A204.1 (cell line): ENCODE measurements at regions not wholly inside any gene's neighbourhood (a gene's known extent, or its start where the extent isn't known, plus 50 kb on each side); places are given as distances from the start of the nearest gene placed in this dataset.

Experiments used
- FAIRE-seq: peaks from 2 replicates; lab custom pipeline; 2012; peaks lifted over from hg19 to GRCh38; lab: Jason Lieb, UNC

DNA sequence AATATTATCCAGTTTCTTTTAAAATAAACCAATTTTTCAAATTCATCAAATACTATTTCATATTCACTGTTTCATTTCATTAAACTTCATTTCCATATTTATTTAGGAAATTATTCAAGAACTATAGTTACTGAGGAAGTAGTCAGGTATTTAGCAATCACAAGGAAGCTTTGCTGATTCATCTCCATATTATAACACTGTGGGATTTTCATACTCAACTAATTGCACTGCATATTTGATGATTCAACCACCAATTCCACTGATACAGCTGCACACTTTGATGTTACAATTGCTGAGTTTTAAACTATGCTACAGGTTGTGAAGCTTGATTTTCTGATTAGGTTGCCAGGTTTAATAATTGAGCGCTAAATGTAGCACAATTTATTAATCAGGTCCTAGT is 556.8 kb upstream of the SLITRK1 start:
- FAIRE-seq = no peak

DNA sequence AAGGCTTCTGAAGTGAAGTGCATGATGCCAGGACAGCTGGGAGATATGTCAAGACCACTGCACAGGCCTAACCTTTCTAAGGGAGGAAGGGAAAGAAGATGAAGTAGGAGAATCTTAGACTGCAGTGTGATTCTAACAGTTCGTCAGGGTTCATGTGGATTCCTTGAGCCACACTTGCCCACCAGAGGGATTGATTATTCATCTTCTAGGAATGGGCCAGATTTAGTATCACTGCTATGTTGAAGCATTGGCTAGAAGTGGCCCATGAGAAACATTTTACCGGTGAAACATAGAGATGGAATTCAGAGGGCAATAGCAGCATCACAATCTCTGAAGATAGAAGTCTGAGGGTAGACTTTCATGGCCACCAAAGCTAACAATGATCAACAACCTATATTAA is 550.8 kb upstream of the SLITRK1 start:
- no peak for FAIRE-seq

DNA sequence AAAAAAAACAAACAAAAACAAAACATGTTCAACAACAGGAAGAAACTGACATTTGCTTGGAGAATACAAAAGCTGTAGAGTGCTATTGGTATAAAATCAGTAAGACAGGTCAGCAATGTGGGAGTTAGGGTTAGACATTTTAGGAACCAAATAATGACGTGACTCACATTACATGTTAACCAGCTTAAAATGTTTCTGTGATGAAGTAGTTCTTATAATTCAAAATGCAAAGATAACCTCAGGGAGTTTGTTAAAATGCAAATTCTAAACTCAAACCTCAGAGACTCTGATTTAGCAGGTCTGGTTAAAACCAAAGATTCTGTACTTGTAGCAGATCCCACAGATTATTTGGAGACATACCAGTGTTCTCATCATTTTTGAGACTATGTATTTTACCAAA is 549.4 kb upstream of the SLITRK1 start:
- FAIRE-seq = no peak

DNA sequence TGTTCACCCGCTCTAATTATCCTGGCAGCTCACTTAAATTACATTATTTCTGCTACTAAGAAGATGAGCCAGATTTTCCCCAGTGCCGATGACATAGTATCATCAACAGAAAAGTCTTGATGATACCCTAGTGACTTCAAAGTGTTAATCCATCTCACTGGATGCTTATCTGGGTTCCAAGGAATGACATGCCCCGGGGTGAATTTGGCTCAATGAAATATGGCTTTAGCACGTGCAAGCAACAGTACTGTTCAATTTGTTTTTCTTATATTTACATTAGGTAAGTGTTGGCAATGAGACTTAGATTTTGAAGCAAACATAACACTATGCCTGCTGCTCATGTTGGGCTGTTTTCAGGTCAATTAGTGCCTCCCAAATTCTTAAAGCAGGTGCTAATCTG is 548.2 kb upstream of the SLITRK1 start:
- FAIRE-seq = no peak

DNA sequence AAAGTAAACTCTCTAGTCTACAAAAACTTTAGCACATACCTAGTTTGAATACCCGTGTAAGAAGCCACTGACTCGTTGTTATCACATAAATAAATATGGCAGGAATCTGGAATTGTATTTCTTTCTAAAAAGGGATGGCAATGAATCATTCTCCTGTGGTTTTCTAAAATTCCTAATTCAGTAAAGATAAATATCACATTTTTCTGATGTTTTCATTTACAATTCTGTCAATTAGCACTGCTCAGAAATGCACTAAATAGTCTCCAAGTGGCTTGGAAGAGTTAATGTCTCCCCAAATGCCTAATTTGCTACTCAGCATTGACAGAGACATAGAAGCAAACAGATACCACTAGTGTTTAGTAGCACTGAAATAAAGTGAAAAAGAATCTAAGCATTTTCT is 547.7 kb upstream of the SLITRK1 start:
- no peak for FAIRE-seq

DNA sequence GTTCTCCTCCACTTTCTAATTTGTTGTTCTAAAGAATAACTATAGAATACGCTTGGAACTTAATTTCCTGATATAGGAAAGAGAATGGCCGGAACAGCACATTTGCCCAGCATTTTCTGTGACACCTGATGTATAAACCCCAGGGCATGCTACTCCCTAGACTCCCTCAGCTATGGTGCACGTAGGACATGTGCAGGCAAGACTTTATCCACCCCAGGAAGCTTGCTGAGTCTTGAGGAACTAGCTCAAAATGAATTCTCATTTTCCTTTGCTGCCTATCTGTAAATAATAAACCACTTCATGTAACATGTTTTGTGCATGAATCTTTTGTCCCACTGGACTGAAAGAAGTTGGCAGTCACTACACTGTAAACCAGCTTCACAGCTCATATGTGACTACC is 535.8 kb upstream of the SLITRK1 start:
- FAIRE-seq = no peak

DNA sequence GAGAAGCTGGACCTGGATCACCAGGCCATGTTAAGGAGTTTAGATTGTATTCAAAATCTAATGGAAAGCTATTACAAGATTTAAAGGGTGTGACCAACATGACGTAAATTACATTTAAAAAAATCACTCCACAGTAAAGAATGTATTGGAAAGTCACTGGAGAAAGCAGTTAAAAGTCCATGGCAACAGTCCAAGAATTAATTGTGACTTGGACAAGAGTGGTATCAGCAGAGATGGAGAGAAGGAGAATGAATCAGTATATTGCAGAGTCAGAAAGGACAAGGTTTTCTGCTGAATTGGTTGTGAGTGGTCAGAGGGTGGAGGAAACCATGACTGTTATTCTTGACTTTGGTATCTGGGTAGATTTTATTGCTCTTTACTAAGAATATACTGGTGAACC is 535.1 kb upstream of the SLITRK1 start:
- FAIRE-seq = no peak

DNA sequence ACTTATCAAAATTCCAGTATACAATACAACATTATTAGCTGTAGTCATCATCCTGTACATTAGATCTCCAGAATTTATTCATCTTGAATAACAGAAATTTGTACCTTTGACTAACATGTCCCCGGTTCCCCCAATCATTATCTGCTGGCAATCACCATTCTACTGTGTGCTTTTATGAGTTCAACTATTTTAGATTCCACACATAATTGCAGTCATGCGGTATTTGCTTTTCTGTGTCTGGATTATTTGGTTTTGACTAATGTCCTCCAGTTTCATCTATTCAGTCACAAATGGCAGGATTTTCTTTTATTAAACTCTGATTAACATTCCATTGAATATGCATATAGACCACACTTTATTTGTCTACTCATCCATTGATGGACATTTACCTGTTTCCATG is 530.7 kb upstream of the SLITRK1 start:
- FAIRE-seq = no peak

DNA sequence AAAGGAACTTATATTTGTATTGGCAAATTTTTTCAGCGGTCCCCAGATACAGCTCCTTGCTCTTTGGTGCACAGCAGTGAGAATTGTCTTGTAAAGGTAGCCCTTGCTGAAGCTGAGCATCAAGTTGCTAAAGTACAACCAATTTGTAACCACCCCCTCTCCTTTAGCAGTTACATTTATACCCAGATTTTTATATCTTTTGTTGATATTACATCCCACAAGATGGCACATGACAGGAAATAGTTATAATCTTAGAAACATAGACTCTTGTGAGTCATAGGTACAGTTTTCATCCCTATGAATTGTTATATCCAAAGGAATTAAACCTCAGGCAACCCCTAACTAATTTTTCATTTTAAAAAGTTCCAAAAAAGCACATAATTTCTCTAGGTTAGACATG is 523.0 kb upstream of the SLITRK1 start:
- FAIRE-seq = no peak

DNA sequence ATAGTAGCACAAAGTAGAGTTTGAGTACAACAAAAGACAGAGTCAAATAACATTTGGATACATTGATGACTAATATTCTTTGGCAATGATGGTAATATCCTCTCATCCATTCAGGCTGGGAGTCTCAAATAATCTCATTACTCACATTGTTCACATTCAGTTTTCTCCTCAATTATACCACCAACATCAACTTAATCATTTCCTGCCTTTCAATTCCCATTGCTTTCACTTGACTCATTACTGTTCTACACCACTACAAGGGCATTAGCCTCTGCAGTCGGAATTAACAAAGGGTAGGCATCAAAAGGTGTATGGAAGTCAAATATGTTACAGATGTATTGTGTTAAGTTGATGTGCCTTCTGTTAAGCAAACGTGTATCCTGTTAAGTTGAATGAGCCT is 518.4 kb upstream of the SLITRK1 start:
- no peak for FAIRE-seq

DNA sequence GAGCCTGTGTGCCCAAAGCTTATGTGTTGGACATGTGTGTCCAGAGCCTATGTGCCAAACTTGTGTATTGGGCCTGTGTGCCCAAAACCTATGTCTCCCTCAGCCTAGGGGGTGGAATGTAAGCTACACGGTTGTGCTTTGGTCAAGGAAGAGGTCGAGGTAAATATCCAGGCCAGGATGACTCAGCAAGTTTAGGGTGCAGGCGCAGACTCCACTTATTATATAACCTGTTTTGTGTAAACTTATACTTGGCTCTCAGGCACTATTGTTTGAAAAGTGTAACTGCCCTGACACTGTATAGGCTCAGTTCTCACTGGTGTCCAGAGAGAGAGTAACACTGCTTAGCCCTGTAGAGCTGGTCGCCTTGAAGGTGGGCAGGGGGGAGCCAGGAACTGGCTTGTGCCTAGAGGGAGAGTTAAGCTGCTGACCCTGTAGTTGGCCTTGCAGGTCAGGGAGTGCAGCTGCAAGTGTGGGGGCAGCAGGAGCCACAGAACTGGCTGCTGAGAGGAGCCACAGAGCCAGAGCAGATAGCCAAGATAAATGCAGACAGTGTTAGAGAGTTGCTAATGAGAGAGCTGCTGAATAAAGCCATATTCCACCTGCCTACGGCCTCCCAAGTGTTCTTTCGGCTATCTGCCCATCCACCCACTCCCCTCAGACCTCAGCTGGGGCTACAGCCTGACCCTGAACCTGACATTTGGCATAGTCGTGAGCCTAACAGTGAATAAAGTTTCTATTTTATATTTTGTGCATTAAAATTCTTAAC is 517.2 kb upstream of the SLITRK1 start:
- no peak for FAIRE-seq

DNA sequence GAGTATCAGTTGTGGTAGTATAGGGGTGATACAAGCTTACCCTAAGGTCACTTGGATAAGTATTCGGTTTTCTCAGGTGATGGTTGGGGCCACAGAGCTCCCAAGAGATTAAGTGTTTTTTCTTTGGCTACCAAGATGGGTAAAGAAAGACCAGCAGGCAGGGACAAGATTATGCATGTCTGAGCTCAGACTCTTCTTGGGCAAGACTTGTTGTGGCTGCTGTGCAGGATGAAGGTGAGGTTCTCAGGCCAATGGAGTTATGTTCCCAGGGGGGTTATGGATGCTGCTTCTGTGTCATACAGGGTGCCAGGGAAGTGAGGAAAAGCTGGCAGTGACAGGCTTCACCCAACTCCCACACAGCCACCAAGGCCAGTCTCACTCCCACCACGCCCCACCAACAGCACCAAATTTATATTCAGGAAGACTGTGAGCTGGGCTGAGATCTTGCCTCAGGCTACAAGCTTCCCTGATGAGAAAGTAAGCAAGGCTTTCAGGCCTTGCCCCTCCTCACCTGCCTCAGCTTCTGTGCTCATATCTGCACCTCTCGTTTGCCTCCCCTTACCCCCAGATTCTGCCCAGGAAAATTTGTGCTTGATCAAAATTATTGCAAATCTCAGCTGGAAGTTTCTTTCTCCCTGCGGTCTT is 511.8 kb upstream of the SLITRK1 start:
- FAIRE-seq = no peak

DNA sequence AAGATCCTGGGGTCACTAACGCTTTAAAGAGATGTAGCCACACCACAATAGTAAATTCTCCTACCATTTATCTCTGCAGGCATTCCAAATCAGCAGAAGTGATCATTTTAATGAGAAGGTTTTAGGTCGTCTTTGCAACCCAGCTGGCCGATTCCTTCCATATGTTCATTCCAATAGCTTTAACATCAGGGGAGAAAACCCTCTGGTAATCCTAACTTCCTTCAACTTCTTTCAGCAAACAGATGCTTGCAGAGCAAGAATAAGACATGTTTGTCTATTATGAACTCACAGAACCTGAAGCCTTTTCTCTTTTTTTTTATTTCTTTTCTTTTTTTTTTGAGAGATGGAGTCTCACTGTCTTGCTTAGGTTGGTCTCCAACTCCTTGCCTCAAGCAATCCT is 498.6 kb upstream of the SLITRK1 start:
- FAIRE-seq = no peak

DNA sequence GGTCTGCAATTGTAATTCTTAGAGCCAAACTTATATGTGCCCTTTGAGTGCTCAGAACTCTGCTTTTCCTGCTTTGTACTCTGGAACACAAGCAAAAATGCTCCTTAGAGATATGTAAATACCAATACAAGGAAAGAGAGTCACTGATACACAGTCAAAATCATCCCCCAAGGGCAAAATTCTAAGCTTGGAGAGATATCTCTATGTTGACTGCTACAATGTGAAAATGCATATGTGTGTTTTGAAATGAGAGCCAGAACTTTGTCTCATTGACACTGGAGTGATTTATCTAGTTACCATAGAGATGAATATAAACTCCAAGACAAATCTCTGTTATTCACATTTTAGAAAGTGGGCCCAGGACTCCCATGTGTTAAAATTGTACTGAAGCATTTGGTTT is 494.8 kb upstream of the SLITRK1 start:
- FAIRE-seq = no peak

DNA sequence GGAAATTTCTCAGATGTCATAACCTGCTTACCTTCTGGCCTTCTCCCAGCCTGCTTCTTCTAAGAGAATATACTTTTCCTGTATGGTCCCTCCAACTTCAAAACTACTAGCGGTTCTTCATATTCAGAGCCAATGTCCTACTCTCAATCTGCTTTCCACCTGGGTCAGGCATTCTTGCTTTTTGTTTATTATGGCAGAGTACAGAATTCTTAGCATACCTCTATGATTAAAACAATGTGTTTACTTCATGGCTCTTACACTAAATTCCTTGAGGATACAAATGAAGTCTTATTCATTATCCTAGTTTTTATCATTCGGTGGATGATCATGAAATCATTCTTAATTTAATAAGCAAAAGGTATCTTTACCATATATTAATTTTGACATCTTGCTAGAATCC is 484.2 kb upstream of the SLITRK1 start:
- FAIRE-seq = no peak

DNA sequence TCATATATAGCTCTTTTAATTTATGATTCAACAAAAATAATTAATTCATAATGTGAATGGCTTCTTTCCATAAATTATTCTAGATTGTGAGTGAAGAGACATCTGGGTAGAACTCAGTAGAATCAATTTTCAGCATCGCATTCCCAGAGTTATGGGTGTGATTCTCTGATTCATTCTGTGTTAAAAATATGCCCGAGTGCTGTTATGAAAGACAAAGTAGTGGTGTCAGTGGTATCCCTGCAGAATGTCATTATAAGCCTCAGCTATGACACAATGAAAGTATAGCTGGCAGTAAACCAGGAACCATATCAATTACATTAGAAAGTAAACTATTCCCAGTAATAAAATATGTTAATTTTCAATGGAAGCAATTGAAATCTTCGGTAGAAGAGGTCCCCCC is 480.5 kb upstream of the SLITRK1 start:
- no peak for FAIRE-seq

DNA sequence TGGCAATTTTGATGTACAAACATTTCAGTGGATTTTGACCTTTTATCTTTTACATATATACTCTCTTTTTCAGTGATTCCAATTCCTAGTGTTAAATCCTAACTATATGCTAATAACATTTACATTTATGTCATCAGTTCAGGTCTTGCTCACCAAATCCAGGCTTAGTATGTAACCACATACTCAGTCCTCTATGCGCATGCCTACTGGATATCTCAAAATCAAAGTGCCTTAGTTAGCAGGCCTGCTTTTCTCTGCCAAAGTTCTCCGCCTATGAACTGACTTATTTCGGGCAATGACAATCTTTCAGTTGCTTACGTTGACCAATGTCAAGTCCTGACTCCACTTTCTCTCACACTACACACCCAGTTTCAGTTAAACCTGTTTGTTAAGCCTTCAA is 478.5 kb upstream of the SLITRK1 start:
- no peak for FAIRE-seq

DNA sequence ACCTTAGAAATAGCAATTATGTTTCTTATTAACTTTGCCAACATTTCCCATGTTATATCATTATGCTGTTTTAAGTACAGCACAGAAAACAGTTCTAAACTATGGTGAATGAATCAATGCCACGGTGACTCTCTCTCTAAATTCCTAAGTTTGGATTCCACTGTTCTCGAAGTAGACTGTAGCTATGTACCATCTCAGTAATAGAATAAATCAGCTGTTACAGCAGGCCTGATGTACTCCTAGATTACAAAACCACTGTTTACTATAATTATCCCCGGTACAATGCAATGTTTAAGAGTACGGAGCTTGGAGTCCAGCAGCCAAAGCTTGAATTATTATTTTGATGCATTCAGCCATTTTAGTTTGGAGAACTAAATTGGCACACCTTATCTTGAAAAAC is 476.3 kb upstream of the SLITRK1 start:
- no peak for FAIRE-seq

DNA sequence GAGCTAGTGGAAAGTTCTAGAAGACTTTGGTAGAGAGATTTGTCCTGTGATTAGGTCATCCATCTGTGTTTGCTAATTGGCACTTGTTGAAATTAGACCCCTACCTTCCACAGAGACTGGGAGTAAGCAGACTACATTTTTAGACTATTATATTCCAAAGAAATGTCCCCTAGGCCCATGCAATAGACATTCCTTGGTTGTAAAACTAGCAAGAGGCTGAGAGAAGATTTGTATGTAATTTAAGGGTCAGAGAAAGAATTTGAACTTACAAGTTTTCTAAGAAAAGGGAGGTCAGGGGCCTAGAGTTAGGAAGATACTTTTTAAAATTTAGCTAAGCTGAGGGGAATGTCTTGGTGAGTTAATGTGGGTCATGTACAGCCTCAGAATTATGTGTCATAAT is 470.7 kb upstream of the SLITRK1 start:
- no peak for FAIRE-seq

DNA sequence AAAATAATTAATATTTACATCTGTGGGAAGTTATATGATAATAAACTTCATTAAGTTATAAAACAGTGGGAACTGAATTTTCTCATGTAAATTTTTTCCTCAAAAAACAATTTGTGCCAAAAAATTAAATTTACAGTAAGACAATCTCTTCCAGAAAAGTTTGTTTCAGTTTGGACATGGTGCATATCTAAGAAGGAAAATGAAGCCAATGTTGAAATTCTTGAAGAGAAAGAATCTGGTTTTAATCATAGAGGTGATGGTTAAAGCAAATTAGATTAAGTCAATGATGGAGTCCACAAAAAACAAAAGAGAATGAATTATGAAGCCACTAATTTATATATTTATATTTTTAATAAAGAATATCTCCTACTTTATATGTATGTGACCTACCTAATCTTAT is 457.2 kb upstream of the SLITRK1 start:
- peak; percentile 62 for FAIRE-seq

DNA sequence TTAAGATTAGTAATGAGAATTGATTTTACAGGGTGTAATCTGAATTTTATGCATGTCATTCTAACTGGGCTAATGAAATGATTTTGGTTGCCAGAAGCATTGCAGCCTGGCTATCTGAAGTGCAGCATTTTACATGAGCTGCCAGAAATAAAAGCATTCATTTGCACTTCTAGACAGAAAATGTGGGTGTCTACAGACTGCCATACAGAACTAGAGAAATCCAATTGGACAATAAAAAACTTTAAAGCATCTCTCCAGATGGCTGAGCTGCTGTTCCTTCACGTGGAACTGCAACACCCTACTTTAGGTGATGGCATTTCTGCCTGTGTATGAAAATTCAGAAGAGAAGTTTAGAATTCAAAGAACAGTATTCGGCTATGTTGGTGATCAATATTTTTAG is 450.1 kb upstream of the SLITRK1 start:
- FAIRE-seq = no peak

DNA sequence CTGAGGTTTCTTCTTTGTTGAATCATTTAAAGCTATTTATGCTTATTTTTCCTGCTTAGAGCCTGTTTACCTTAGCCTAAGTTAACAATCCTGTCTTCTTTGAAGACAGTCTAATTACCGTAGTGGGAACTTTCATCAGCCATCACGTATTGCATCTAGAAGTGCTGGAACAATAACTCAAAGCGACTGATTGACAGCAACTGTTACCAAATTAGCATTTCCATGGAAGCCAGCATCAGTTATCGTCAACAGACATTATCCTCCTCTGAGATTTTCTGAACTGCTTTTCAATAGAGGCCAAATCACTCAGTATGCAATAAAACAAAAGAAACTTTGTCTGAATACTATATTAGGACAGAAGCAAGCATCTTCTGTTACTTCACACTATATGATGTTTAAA is 433.3 kb upstream of the SLITRK1 start:
- FAIRE-seq = no peak

DNA sequence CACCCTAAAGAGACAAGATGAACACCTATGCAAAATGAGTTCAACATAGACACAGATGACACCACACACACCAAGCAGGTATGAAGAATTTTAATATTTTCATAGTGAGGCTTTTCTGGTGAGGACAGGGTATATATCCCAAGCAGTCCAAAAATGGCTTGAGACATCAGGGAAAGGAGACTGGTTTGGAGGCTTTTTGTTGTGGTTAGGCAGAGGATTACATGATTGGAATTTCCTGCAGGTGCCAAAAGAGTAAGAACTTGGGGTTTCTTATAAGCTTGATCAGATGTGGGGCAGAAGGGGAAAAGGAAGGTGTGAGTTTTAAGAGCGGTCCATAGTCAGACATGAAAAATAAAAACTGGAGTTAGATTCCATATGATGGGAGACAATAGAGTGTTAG is 420.8 kb upstream of the SLITRK1 start:
- FAIRE-seq = no peak

DNA sequence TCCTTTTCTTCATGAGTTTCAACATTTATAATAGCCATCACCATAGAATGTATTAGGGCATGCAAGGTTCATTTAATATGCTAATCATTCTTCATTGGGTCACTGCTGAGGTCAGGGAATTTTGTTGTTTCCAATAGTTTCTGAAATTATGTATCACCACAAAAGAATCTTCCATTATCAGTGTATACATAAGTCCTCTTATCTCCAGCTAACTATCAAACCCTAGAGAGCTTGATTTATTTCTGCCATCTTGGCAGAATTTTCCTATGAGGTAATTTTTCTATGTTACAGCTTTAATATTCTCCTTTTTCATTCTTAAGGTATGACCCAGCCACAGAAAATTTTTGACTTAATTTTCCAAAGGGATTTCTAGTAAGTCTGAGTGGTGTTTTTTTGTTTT is 415.0 kb upstream of the SLITRK1 start:
- FAIRE-seq = no peak
